ENCODE measurements at regions not wholly inside any gene's neighbourhood (a gene's known extent, or its start where the extent isn't known, plus 50 kb on each side); places are given as distances from the start of the nearest gene placed in this dataset.

GRCh38 chr6:153488267-153488666 is 357.2 kb upstream of the RGS17 start:
- H2AFZ ChIP-seq (ENCODE audit: low read depth, low read length): no peak overlapping the region
- H3K9me3 ChIP-seq (ENCODE audit: insufficient read depth, low read depth, low read length): no peaks in the 10 kb centered on the region
- no peak overlapping the region for H3K27ac ChIP-seq (ENCODE audit: low read depth, low read length)
- H3K27ac Mint-ChIP-seq (ENCODE audit: unreplicated experiment): no peak overlapping the region
- DNase-seq (ENCODE audit: low read depth): no peak
- no peaks in the 10 kb centered on the region for H3K79me2 ChIP-seq (ENCODE audit: insufficient read depth, low read length)
- H3K4me1 ChIP-seq (ENCODE audit: insufficient read depth, low read length): no peaks in the 10 kb centered on the region
- FAIRE-seq: no peak
- H3K27me3 ChIP-seq (ENCODE audit: insufficient read depth, low read length): no peaks in the 10 kb centered on the region
- H3K4me3 ChIP-seq (ENCODE audit: insufficient read depth, low read depth, low read length): no peak overlapping the region
- H3K36me3 ChIP-seq (ENCODE audit: insufficient read depth, low read length): no peaks in the 10 kb centered on the region
- TF ChIP-seq CTCF (IDR thresholded peaks at IDR 0.05; ENCODE audit: insufficient read depth, low read depth, low read length) (no peak), EZH2 (IDR thresholded peaks at IDR 0.05; ENCODE audit: insufficient read depth, low read length) (no peak)
- peaks cover 4% of the 10 kb centered on the region for H3K9me3 Mint-ChIP-seq (ENCODE audit: unreplicated experiment)
- H3K4me3 Mint-ChIP-seq (ENCODE audit: unreplicated experiment): no peak overlapping the region
- no peak overlapping the region for H3K9ac ChIP-seq (ENCODE audit: low read length)
- no peaks in the 10 kb centered on the region for H3K27me3 Mint-ChIP-seq (ENCODE audit: low read depth, unreplicated experiment)
- no peaks in the 10 kb centered on the region for H4K20me1 ChIP-seq (ENCODE audit: insufficient read depth, low read length)
- no peak overlapping the region for H3K4me2 ChIP-seq (ENCODE audit: low read length)
- no peaks in the 10 kb centered on the region for H3K36me3 Mint-ChIP-seq (ENCODE audit: low read depth, unreplicated experiment)
- H3K4me1 Mint-ChIP-seq (ENCODE audit: low read depth, unreplicated experiment): peaks cover 9% of the 10 kb centered on the region

- no peak overlapping the region for H3K27ac Mint-ChIP-seq (ENCODE audit: unreplicated experiment)
- Histone ChIP-seq H3K4me1 (ENCODE audit: insufficient read depth, low read length) (no peaks in the 10 kb centered on the region), H3K27ac (ENCODE audit: low read depth, low read length) (no peak overlapping the region), H4K20me1 (ENCODE audit: insufficient read depth, low read length) (no peaks in the 10 kb centered on the region), H3K27me3 (ENCODE audit: insufficient read depth, low read length) (no peaks in the 10 kb centered on the region), H3K79me2 (ENCODE audit: insufficient read depth, low read length) (no peaks in the 10 kb centered on the region), H3K36me3 (ENCODE audit: insufficient read depth, low read length) (no peaks in the 10 kb centered on the region), H3K4me3 (ENCODE audit: insufficient read depth, low read depth, low read length) (no peak overlapping the region), H3K4me2 (ENCODE audit: low read length) (no peak overlapping the region), H3K9ac (ENCODE audit: low read length) (no peak overlapping the region), H2AFZ (ENCODE audit: low read depth, low read length) (no peak overlapping the region), H3K9me3 (ENCODE audit: insufficient read depth, low read depth, low read length) (no peaks in the 10 kb centered on the region)
- peaks cover 4% of the 10 kb centered on the region for H3K9me3 Mint-ChIP-seq (ENCODE audit: unreplicated experiment)
- TF ChIP-seq EZH2 (IDR thresholded peaks at IDR 0.05; ENCODE audit: insufficient read depth, low read length) (no peak), CTCF (IDR thresholded peaks at IDR 0.05; ENCODE audit: insufficient read depth, low read depth, low read length) (no peak)
- H3K36me3 Mint-ChIP-seq (ENCODE audit: low read depth, unreplicated experiment): no peaks in the 10 kb centered on the region
- DNase-seq (ENCODE audit: low read depth) (no peak), FAIRE-seq (no peak)
- H3K4me1 Mint-ChIP-seq (ENCODE audit: low read depth, unreplicated experiment): peaks cover 4% of the 10 kb centered on the region
- no peak overlapping the region for H3K4me3 Mint-ChIP-seq (ENCODE audit: unreplicated experiment)
- H3K27me3 Mint-ChIP-seq (ENCODE audit: low read depth, unreplicated experiment): no peaks in the 10 kb centered on the region
Observed at GRCh38 chr6:153485072-153485471, 354.0 kb upstream of the RGS17 start.

- H2AFZ ChIP-seq (ENCODE audit: low read depth, low read length): no peak overlapping the region
- no peaks in the 10 kb centered on the region for H3K36me3 Mint-ChIP-seq (ENCODE audit: low read depth, unreplicated experiment)
- no peaks in the 10 kb centered on the region for H3K4me1 ChIP-seq (ENCODE audit: insufficient read depth, low read length)
- no peak overlapping the region for H3K27ac ChIP-seq (ENCODE audit: low read depth, low read length)
- H3K79me2 ChIP-seq (ENCODE audit: insufficient read depth, low read length): no peaks in the 10 kb centered on the region
- H3K27me3 Mint-ChIP-seq (ENCODE audit: low read depth, unreplicated experiment): no peaks in the 10 kb centered on the region
- DNase-seq (ENCODE audit: low read depth) (no peak), FAIRE-seq (no peak)
- no peaks in the 10 kb centered on the region for H3K36me3 ChIP-seq (ENCODE audit: insufficient read depth, low read length)
- H3K4me3 ChIP-seq (ENCODE audit: insufficient read depth, low read depth, low read length): no peak overlapping the region
- no peak overlapping the region for H3K4me2 ChIP-seq (ENCODE audit: low read length)
- no peak for TF ChIP-seq EZH2 (IDR thresholded peaks at IDR 0.05; ENCODE audit: insufficient read depth, low read length)
- TF ChIP-seq CTCF (IDR thresholded peaks at IDR 0.05; ENCODE audit: insufficient read depth, low read depth, low read length): no peak
- H3K27ac Mint-ChIP-seq (ENCODE audit: unreplicated experiment): no peak overlapping the region
- H4K20me1 ChIP-seq (ENCODE audit: insufficient read depth, low read length): no peaks in the 10 kb centered on the region
- H3K9me3 Mint-ChIP-seq (ENCODE audit: unreplicated experiment): peaks cover 4% of the 10 kb centered on the region
- no peak overlapping the region for H3K4me3 Mint-ChIP-seq (ENCODE audit: unreplicated experiment)
- no peak overlapping the region for H3K9ac ChIP-seq (ENCODE audit: low read length)
- peaks cover 4% of the 10 kb centered on the region for H3K4me1 Mint-ChIP-seq (ENCODE audit: low read depth, unreplicated experiment)
- H3K27me3 ChIP-seq (ENCODE audit: insufficient read depth, low read length): no peaks in the 10 kb centered on the region
- H3K9me3 ChIP-seq (ENCODE audit: insufficient read depth, low read depth, low read length): no peaks in the 10 kb centered on the region
Observed at GRCh38 chr6:153484056-153484455, 353.0 kb upstream of the RGS17 start.
